Glutamatergic neuron (in vitro differentiated cells): ENCODE measurements at regions not wholly inside any gene's neighbourhood (a gene's known extent, or its start where the extent isn't known, plus 50 kb on each side); places are given as distances from the start of the nearest gene placed in this dataset.
"Not testable (repeated sequence)": the region's sequence is repeated elsewhere in the genome, so short reads cannot be mapped to it uniquely, and the experiment has no call there.

Experiments
- DNase-seq: peaks from one replicate; pipeline ENCODE4 v3.0.0; 2022
- H3K27ac Mint-ChIP-seq: one replicate; pipeline ENCODE4 v1.8.0; 2020; ENCODE audit warnings: mild to moderate bottlenecking, mixed read lengths, inconsistent platforms; ENCODE audit not compliant: unreplicated experiment
- H3K27me3 Mint-ChIP-seq: one replicate; pipeline ENCODE4 v1.8.0; 2020; ENCODE audit warnings: mild to moderate bottlenecking, moderate library complexity, mixed read lengths, inconsistent platforms; ENCODE audit not compliant: unreplicated experiment
- H3K36me3 Mint-ChIP-seq: one replicate; pipeline ENCODE4 v1.8.0; 2020; ENCODE audit warnings: mild to moderate bottlenecking, mixed read lengths, inconsistent platforms; ENCODE audit not compliant: unreplicated experiment
- H3K4me1 Mint-ChIP-seq: one replicate; pipeline ENCODE4 v1.8.0; 2020; ENCODE audit warnings: mild to moderate bottlenecking, low read depth, mixed read lengths, inconsistent platforms; ENCODE audit not compliant: unreplicated experiment
- H3K4me3 Mint-ChIP-seq: one replicate; pipeline ENCODE4 v1.8.0; 2020; ENCODE audit warnings: mild to moderate bottlenecking, mixed read lengths, inconsistent platforms; ENCODE audit not compliant: unreplicated experiment
- H3K9me3 Mint-ChIP-seq: one replicate; pipeline ENCODE4 v1.8.0; 2020; ENCODE audit warnings: mild to moderate bottlenecking, moderate library complexity, mixed read lengths, inconsistent platforms; ENCODE audit not compliant: unreplicated experiment

DNA sequence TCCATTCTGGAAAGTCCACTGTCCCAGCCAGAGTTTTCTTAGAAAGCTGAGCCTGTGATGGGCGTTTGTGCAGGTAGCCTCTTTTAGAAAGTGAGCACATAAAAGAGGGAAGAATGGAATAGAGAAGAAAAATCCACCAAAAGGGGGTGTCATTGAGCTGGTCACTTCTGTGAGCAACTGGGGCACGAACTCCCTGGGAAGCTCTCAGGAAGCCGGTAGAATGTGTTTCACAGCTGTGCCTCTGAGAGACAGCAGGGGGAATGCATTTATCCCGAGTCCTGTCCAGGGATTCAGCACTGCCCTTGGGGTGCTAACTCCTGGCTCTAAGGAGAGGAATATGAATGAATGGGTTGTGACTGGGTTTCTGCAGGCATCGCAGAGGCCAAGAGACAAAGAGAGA lies 73.8 kb upstream of the SPATA31A3 start:
- H3K4me3 Mint-ChIP-seq, H3K27me3 Mint-ChIP-seq, H3K36me3 Mint-ChIP-seq, DNase-seq, H3K27ac Mint-ChIP-seq, H3K4me1 Mint-ChIP-seq, H3K9me3 Mint-ChIP-seq: not testable (repeated sequence)

DNA sequence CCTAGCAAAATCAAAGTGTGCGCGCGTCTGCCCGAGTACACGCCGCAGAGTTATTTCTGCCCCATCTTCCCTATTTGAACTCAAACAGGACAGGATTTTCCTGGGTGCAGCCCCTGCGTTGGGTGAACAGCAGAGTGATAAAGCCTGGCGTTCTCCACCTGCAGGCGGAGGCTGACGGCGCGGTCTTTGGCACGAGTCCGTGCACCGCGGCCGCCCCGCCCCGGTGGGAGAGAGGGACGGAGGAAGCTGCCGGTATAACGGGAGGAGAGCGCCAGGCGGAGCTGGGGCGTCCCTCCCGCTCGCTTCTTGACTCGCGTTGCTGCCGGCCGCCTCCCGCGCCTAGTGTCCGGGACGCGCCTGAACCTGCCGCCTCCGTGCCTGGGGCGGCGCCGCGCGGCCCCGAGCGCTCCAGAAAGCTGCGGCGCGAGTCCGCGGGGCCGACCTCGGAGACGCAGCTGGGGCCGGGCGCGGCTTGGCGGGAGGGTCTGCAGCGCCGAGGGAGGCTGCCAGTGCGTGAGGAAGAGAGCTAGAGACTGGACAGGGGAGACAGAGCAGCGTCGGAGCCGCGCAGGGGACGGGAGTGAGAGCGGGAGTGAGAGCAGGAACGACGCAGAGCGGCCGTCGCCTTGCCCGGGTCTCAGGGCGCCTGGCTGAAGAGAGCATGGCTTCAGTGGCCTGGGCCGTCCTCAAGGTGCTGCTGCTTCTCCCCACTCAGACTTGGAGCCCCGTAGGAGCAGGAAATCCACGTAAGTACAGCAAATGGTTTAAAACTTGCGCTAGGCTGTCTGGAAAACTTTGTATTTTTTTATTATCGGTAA lies 66.8 kb upstream of the SPATA31A3 start:
- peak overlapping the region; percentile 75 for H3K4me3 Mint-ChIP-seq
- H3K9me3 Mint-ChIP-seq, H3K27ac Mint-ChIP-seq, H3K36me3 Mint-ChIP-seq, H3K4me1 Mint-ChIP-seq, H3K27me3 Mint-ChIP-seq: not testable (repeated sequence)
- peak; percentile 79 for DNase-seq
